Naive B cell (primary cell): ENCODE measurements at regions not wholly inside any gene's neighbourhood (a gene's known extent, or its start where the extent isn't known, plus 50 kb on each side); places are given as distances from the start of the nearest gene placed in this dataset.

Experiments
- ATAC-seq, 2 donors: fragments of 150-1000 bp; cut with Tn5 transposase; 2 replicates each; pipeline ENCODE4 v1.10.0; 2021; ENCODE audit warnings: low read depth in 2 of 2, mild to moderate bottlenecking in 2 of 2, moderate library complexity in 2 of 2
- DNase-seq: peaks from one replicate; pipeline ENCODE4 v3.0.0; 2022
- H3K27ac Mint-ChIP-seq, 6 donors: one replicate each; pipeline ENCODE4 v1.8.0; 2020 to 2022; ENCODE audit warnings: mild to moderate bottlenecking in 6 of 6, mixed read lengths in 6 of 6, moderate library complexity in 5 of 6, inconsistent platforms in 2 of 6
- H3K27me3 Mint-ChIP-seq, 3 donors: one replicate each; pipeline ENCODE4 v1.8.0; 2021 to 2022; ENCODE audit warnings: mixed read lengths in 3 of 3, mild to moderate bottlenecking in 1 of 3
- H3K36me3 Mint-ChIP-seq, 2 donors: one replicate each; pipeline ENCODE4 v1.8.0; 2020 to 2022; ENCODE audit warnings: mixed read lengths in 2 of 2, inconsistent platforms in 1 of 2, mild to moderate bottlenecking in 1 of 2
- H3K4me1 Mint-ChIP-seq, 3 donors: one replicate each; pipeline ENCODE4 v1.8.0; 2020 to 2022; ENCODE audit warnings: mixed read lengths in 3 of 3, inconsistent platforms in 1 of 3, mild to moderate bottlenecking in 1 of 3, moderate library complexity in 1 of 3
- H3K4me3 Mint-ChIP-seq, 8 donors: one replicate each; pipeline ENCODE4 v1.8.0; 2020 to 2022; ENCODE audit warnings: mild to moderate bottlenecking in 8 of 8, mixed read lengths in 8 of 8, moderate library complexity in 8 of 8, inconsistent platforms in 2 of 8
- H3K9me3 Mint-ChIP-seq, 7 donors: one replicate each; pipeline ENCODE4 v1.8.0; 2020 to 2022; ENCODE audit warnings: mixed read lengths in 7 of 7, mild to moderate bottlenecking in 5 of 7, inconsistent platforms in 2 of 7, moderate library complexity in 1 of 7

DNA sequence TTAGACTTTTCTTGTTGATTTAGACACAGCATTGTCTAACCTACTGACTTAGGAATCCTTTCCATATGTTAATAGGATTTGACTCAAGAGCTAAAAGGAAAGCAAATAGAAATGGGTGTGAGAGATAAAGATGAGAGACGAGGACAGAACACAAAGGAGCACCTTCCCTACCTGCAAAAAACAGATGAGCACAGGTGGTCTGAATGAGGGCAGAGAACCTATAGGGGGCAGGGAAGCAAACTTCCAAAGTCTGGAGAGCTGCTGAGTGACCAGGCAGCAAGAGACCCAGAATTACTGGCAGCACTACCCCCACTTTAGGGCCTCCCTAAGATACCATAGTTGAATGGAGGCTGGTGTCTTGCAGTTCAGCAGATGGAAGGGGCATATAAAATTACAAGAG lies 98.1 kb upstream of the CTNNB1 start:
- H3K4me3 Mint-ChIP-seq = no peak overlapping the region
- DNase-seq (no peak), ATAC-seq (no peak)
- no peak overlapping the region for H3K27ac Mint-ChIP-seq
- H3K4me1 Mint-ChIP-seq = no peaks in the 10 kb centered on the region
- H3K9me3 Mint-ChIP-seq = peaks cover 0 to 2% (median 0%) of the 10 kb centered on the region in 7 donors
- peaks cover 0 to 11% (median 9%) of the 10 kb centered on the region in 3 donors for H3K27me3 Mint-ChIP-seq
- no peaks in the 10 kb centered on the region for H3K36me3 Mint-ChIP-seq

DNA sequence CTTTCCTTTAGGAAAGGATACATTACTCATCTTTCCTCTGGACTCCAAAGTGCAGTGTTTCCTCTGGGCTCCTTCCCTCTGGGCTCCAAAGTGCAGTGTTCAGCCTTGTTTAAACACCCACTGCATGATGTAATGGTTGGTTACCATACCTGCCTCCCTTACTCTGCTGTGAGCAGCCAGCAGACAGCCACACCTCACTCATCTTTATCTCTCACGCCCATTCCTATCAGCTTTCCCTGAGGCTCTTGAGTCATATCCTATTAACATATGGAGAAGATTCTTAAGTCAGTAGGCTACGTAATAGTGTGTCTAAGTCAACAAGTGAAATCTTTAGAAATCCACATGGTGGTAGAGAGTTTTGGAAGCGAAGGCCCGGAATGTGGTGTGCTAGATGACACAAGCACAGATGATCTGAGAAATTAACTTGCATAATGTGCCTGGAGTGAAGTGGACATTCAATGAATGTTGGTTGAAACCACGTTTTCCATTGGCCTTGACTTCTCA lies 97.2 kb upstream of the CTNNB1 start:
- no peak overlapping the region for H3K4me3 Mint-ChIP-seq
- H3K36me3 Mint-ChIP-seq = no peaks in the 10 kb centered on the region
- DNase-seq = no peak
- H3K27ac Mint-ChIP-seq = no peak overlapping the region
- H3K9me3 Mint-ChIP-seq = peaks cover 0 to 2% (median 0%) of the 10 kb centered on the region in 7 donors
- ATAC-seq = no peak
- peaks cover 0 to 3% (median 2%) of the 10 kb centered on the region in 3 donors for H3K4me1 Mint-ChIP-seq
- H3K27me3 Mint-ChIP-seq = peaks cover 2 to 11% (median 9%) of the 10 kb centered on the region in 3 donors

DNA sequence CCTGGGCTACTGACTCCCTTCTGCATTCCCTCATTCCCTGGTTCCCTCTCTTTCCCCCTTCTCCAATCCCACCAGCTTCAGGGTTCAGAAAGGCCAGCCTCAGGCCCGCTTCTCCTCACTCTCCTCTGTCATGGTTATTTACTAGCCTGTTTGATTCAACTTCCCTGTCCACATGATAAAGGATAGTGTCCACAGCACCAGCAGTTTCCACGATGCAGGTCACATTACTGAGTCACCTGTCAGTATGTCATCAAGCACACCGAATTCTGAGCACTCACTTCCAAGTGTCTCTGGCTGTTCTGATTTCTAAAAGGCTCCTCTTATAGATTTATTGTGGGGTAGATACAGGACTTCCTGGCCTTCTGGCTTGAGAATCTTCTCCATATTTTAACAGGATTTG lies 96.6 kb upstream of the CTNNB1 start:
- Mint-ChIP-seq H3K4me1 (peaks cover 0 to 8% (median 4%) of the 10 kb centered on the region in 3 donors), H3K4me3 (no peak overlapping the region), H3K36me3 (no peaks in the 10 kb centered on the region), H3K27ac (no peak overlapping the region), H3K9me3 (peaks cover 0 to 2% (median 0%) of the 10 kb centered on the region in 7 donors), H3K27me3 (peaks cover 3 to 10% (median 5%) of the 10 kb centered on the region in 3 donors)
- no peak for DNase-seq
- ATAC-seq = no peak

DNA sequence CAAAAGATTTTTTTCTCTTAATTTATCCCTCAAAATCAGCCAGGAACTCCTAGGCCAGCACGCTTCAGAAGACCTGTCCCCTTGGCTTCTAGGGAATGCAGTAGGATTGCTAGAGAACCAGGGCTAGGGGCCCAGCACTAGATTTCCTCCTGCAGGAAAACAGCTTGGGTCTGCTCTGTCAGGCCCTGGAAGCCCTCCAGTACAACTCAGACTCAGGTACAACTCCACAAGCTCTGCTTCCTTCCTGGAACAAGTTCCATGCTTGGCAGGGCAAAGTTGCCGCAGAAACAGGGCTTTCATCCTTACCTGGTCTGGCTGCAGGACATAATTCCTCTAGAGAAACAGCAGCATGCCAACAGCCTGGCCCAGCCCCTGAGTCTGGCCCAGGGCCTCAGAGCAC lies 96.1 kb upstream of the CTNNB1 start:
- Mint-ChIP-seq H3K27me3 (peaks cover under 1 to 5% (median 3%) of the 10 kb centered on the region in 3 donors), H3K4me1 (peaks cover 0 to 10% (median 4%) of the 10 kb centered on the region in 3 donors), H3K36me3 (no peaks in the 10 kb centered on the region), H3K9me3 (peaks cover 0 to 2% (median 0%) of the 10 kb centered on the region in 7 donors), H3K4me3 (no peak overlapping the region), H3K27ac (no peak overlapping the region)
- ATAC-seq (no peak), DNase-seq (no peak)

DNA sequence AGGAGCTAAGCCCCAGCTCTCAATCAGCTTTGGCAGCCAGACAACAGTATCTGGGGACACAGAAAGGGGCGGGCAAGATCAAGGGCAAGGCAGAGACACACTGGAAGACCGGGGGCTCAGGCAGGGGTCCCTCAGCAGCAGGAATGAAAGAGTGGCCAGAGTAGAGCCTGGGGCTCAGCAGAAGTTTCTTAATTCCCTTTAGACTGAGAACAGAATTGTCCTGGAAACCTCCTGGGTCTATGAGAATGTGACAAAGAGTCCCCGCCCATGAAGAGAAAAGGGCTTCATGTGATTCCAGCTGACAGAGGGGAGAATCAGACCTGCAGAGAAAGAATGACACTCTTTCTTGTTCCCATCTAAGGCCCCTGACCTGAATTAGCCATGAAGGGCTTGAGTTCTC lies 95.2 kb upstream of the CTNNB1 start:
- Mint-ChIP-seq H3K27ac (no peak overlapping the region), H3K4me3 (no peak overlapping the region), H3K27me3 (peaks cover 0 to 3% (median 0%) of the 10 kb centered on the region in 3 donors), H3K9me3 (no peaks in the 10 kb centered on the region), H3K4me1 (peaks cover 0 to 10% (median 4%) of the 10 kb centered on the region in 3 donors), H3K36me3 (no peaks in the 10 kb centered on the region)
- DNase-seq (no peak), ATAC-seq (no peak)

DNA sequence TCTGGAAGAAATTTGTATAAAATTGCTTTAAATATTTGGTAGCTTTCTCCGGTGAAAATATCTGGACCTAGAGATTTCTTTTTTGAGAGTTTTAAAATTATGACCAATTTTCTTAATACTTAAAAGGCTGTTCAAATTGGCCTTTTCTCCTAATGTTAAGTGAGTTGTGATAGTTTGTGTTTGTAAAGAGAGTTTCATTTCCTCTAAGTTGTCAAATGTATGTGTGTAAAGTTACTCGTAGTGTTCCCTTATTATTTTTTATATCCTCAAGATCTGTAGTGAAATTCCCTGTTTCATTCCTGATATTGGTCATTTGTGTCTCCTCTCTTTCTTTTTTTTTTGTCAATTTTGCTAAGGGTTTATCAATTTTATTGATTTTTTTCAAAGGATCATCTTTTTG lies 92.6 kb upstream of the CTNNB1 start:
- no peak overlapping the region for H3K27ac Mint-ChIP-seq
- no peak overlapping the region for H3K4me3 Mint-ChIP-seq
- no peaks in the 10 kb centered on the region for H3K36me3 Mint-ChIP-seq
- no peak for DNase-seq
- ATAC-seq = no peak
- peaks cover 0 to 10% (median 7%) of the 10 kb centered on the region in 3 donors for H3K4me1 Mint-ChIP-seq
- peaks cover 0 to 2% (median 0%) of the 10 kb centered on the region in 7 donors for H3K9me3 Mint-ChIP-seq
- peaks cover 0 to 3% (median 0%) of the 10 kb centered on the region in 3 donors for H3K27me3 Mint-ChIP-seq

DNA sequence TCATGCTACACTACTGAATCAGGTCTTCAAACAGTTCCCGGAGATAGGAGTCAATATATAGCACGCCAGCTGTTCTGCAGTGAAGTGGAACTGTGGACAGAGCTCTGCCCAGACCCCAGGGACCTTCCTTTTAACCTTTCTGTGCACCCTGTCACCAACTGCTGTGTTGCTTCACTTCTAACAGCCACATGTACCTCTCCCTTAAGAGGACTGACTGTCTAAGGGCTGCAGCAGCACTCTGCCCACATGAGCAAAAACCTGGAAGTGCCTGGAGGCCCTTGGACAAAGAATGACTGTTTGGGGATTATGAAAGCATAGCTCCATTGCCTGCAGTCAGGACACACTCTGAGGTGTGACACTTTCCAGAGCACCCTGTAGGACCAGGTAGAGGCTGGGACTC lies 88.3 kb upstream of the CTNNB1 start:
- ATAC-seq (no peak), DNase-seq (no peak)
- Mint-ChIP-seq H3K9me3 (peaks cover 0 to 2% (median 0%) of the 10 kb centered on the region in 7 donors), H3K4me3 (no peak overlapping the region), H3K4me1 (peaks cover 0 to 10% (median 7%) of the 10 kb centered on the region in 3 donors), H3K36me3 (no peaks in the 10 kb centered on the region), H3K27me3 (peaks cover 0 to 3% (median 0%) of the 10 kb centered on the region in 3 donors), H3K27ac (no peak overlapping the region)

DNA sequence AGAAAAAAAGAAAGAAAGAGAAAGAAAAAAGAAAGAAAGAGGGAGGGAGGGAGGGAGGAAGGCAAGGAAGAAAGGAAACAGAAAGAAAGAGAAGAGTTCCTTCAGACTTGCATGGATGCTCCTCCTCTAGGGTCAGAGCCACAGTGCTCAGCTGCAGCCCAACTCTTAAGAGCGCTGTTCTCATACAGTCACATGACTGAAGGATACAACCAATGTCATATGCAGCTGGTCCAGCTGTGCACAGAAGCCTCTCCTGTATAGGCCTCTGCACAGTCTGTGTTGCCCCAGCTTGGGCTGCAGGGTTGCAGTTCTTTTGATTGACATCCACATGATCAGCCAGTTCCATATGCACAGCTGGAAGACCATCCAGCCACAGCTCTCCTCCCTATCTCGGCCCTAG lies 86.8 kb upstream of the CTNNB1 start:
- H3K4me1 Mint-ChIP-seq = peaks cover 6 to 15% (median 11%) of the 10 kb centered on the region in 3 donors
- no peaks in the 10 kb centered on the region for H3K27me3 Mint-ChIP-seq
- ATAC-seq = no peak
- H3K27ac Mint-ChIP-seq = peak overlapping the region in 1 of 6 donors; percentile 29
- peaks cover 0 to 2% (median 0%) of the 10 kb centered on the region in 7 donors for H3K9me3 Mint-ChIP-seq
- no peaks in the 10 kb centered on the region for H3K36me3 Mint-ChIP-seq
- DNase-seq = no peak
- no peak overlapping the region for H3K4me3 Mint-ChIP-seq

DNA sequence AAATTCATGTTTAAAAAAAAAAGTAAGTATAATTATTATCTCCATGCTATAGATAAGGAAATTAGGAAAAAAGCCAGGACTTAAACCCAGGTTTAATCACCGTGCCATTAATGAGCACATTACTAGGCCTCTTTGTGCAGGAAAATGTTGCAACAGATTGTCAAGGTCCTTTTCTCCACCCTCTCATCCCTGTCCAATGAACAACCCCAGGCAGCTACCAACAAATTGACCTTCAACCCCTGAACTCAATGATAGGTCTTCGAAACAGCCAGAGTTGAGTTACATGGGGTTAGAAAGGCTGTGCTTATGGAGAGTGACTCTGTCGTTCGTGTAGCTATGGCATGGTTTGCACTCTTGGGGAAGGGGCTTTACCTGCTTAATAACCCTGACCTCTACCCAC lies 84.2 kb upstream of the CTNNB1 start:
- ATAC-seq = no peak
- Mint-ChIP-seq H3K27me3 (peaks cover 4 to 16% (median 14%) of the 10 kb centered on the region in 3 donors), H3K36me3 (no peaks in the 10 kb centered on the region), H3K4me1 (peaks cover 12 to 21% (median 12%) of the 10 kb centered on the region in 3 donors), H3K4me3 (no peak overlapping the region), H3K27ac (no peak overlapping the region), H3K9me3 (no peaks in the 10 kb centered on the region)
- no peak for DNase-seq

DNA sequence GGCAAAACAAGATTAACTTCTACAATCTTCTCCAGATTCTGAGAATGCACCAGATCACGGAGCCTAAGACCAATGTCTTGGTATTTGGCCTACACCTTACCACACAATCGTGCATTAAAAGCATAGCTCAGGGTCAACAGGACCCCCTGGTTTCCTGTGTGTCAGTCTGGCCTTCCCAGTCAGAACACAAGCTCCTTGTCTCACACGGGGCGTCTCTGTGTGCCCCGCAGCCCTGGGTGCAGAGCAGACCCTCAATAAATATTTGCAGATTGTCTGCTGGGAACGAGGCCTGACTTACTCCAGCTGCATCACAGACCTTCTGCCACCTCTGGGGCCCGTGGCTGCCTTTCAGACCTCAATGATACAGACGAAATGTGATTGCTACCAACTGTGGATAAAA lies 82.5 kb upstream of the CTNNB1 start:
- Mint-ChIP-seq H3K4me1 (peaks cover 12 to 18% (median 12%) of the 10 kb centered on the region in 3 donors), H3K27me3 (peaks cover 4 to 27% (median 26%) of the 10 kb centered on the region in 3 donors), H3K4me3 (peak overlapping the region in 4 of 8 donors; percentile 41 to 84 (median 64)), H3K27ac (peak overlapping the region in 1 of 6 donors; percentile 85), H3K36me3 (no peaks in the 10 kb centered on the region), H3K9me3 (no peaks in the 10 kb centered on the region)
- DNase-seq (no peak), ATAC-seq (no peak)

DNA sequence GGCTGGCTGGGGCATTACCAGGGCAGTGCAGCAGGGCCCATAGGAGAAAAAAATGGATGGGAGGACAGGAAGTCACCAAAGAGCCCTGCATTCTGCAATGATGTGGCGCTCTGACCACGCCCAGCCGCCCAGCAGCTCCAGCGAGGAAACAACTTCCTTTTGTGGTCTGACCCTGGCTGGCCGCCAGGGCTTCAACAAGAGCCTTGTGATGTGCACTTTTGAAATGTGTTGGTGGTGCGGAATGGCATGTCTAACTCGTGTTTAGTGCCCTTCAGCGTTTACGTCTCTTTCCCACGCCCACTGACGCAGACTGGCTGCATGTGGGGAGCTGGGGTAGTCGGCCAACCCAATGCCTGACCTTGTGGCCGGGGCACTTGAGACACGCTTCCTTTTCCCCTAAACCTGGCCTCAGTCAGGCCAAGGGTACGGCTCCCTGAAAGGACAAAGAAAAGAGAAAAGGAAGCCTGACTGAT lies 81.9 kb upstream of the CTNNB1 start:
- H3K9me3 Mint-ChIP-seq = no peaks in the 10 kb centered on the region
- peak overlapping the region in 7 of 8 donors; percentile 41 to 84 (median 66) for H3K4me3 Mint-ChIP-seq
- peak overlapping the region in 2 of 6 donors; percentile 76 to 85 for H3K27ac Mint-ChIP-seq
- ATAC-seq = peak; percentile 72 to 76
- peaks cover 4 to 28% (median 26%) of the 10 kb centered on the region in 3 donors for H3K27me3 Mint-ChIP-seq
- DNase-seq = peak; percentile 40
- H3K4me1 Mint-ChIP-seq = peaks cover 12 to 18% (median 12%) of the 10 kb centered on the region in 3 donors
- no peaks in the 10 kb centered on the region for H3K36me3 Mint-ChIP-seq

DNA sequence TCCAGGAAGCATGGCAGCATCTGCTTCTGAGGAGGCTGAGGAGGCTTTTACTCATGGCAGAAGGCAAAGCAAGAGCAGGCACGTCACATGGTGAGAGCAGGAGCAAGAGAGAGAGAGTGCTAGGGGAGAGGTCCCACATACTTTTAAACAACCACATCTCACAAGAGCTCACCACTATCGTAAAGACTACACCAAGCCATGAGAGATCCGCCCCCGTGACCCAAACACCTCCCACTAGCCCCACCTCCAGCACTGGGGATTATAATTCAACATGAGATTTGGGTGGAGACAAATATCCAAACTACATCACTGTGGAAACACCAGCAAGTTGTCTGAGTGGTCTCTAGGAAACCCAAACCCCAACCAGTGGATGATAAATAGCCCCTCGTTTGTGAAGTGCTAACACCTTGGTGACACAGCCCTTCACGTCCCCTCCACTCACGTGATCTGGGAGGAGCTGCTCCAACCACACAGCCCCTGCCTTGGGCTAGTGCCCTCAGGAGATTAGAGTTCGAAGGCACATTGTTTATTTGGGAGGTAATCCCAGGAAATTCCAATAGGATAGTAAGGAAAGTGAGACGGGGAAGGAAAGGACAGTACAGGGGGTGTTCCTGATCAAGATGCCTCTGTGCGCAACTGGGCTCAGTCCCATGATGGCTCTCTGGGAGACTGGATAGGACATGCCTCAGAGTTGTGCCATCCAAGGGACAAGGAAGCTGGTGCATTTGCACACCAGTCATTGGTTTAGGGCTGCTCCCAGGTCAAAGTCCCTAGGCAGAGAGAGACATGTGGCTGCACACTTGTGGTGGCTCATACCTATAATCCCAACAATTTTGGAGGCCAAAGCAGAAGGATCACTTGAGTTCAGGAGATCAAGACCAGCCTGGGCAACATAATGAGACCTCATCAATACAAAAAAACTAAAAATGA lies 80.6 kb upstream of the CTNNB1 start:
- DNase-seq (no peak), ATAC-seq (no peak)
- H3K27ac Mint-ChIP-seq = peak overlapping the region in 3 of 6 donors; percentile 40 to 71 (median 54)
- no peaks in the 10 kb centered on the region for H3K36me3 Mint-ChIP-seq
- peaks cover 4 to 35% (median 26%) of the 10 kb centered on the region in 3 donors for H3K27me3 Mint-ChIP-seq
- H3K4me1 Mint-ChIP-seq = peaks cover 12 to 18% (median 12%) of the 10 kb centered on the region in 3 donors
- no peak overlapping the region for H3K4me3 Mint-ChIP-seq
- H3K9me3 Mint-ChIP-seq = no peaks in the 10 kb centered on the region

DNA sequence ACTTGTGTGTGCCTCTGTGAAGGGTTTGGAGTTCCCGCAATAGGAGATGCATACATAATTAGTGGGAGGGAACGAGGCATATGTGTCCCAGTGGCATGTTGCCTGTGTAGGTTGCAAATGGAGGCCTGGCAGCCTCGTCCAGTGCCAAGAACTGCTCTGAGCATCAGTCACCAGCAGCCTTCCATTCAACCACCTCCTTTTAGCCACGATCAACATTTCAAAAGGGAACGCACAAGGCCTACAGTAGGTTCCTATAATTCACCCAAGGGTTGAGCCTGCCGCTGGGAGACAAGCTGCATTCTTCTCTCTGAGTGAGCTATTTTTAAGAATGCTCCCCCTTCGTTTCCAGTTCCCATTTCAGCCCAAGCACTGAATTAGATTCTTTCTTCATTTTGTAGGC lies 78.8 kb upstream of the CTNNB1 start:
- peaks cover 4 to 5% of the 10 kb centered on the region in 2 donors for H3K36me3 Mint-ChIP-seq
- peaks cover 12 to 18% (median 18%) of the 10 kb centered on the region in 3 donors for H3K4me1 Mint-ChIP-seq
- H3K27ac Mint-ChIP-seq = peak overlapping the region in 1 of 6 donors; percentile 12
- ATAC-seq (no peak), DNase-seq (no peak)
- peaks cover 0 to 10% (median 2%) of the 10 kb centered on the region in 7 donors for H3K9me3 Mint-ChIP-seq
- H3K4me3 Mint-ChIP-seq = peak overlapping the region in 1 of 8 donors; percentile 4
- peaks cover 5 to 35% (median 32%) of the 10 kb centered on the region in 3 donors for H3K27me3 Mint-ChIP-seq
